ENCODE measurements at regions not wholly inside any gene's neighbourhood (a gene's known extent, or its start where the extent isn't known, plus 50 kb on each side); places are given as distances from the start of the nearest gene placed in this dataset.

- Histone ChIP-seq H3K4me1 (ENCODE audit: control insufficient read depth, low read length) (no peaks in the 10 kb centered on the region), H3K9me3 (ENCODE audit: control insufficient read depth, insufficient read depth, low read length) (no peaks in the 10 kb centered on the region; the same call in 1 of the 2 replicates), H3K4me3 (ENCODE audit: low read length) (no peak overlapping the region), H3K9me2 (replicated peaks; ENCODE audit: control insufficient read depth, low read length) (no peaks in the 10 kb centered on the region), H3F3A (ENCODE audit: control insufficient read depth, insufficient read depth) (no peaks in the 10 kb centered on the region), H3K36me3 (ENCODE audit: control insufficient read depth, low read length) (no peaks in the 10 kb centered on the region), H3K4me2 (ENCODE audit: low read length) (no peak overlapping the region), H3K27ac (ENCODE audit: low read depth, low read length) (no peak overlapping the region), H3K79me2 (ENCODE audit: control insufficient read depth, low read length) (no peaks in the 10 kb centered on the region), H3K27me3 (ENCODE audit: control insufficient read depth, low read length) (no peaks in the 10 kb centered on the region), H4K20me1 (ENCODE audit: control insufficient read depth, insufficient read depth, low read depth, low read length) (no peaks in the 10 kb centered on the region)
- TF ChIP-seq EZH2phosphoT487 (IDR thresholded peaks at IDR 0.05; ENCODE audit: borderline replicate concordance, low read length) (no peak), CTCF (IDR thresholded peaks at IDR 0.05; ENCODE audit: low read depth, low read length, poor library complexity, severe bottlenecking) (no peak)
These were observed 1231.1 kb downstream of the CDH11 start for GRCh38 chr16:63890723-63891122.

GRCh38 chr16:63890081-63890480 lies 1231.8 kb downstream of the CDH11 start:
- Histone ChIP-seq H3K9me2 (replicated peaks; ENCODE audit: control insufficient read depth, low read length) (no peaks in the 10 kb centered on the region), H3K4me3 (ENCODE audit: low read length) (no peak overlapping the region), H3K4me1 (ENCODE audit: control insufficient read depth, low read length) (no peaks in the 10 kb centered on the region), H3F3A (ENCODE audit: control insufficient read depth, insufficient read depth) (no peaks in the 10 kb centered on the region), H3K36me3 (ENCODE audit: control insufficient read depth, low read length) (no peaks in the 10 kb centered on the region), H3K27me3 (ENCODE audit: control insufficient read depth, low read length) (no peaks in the 10 kb centered on the region), H3K27ac (ENCODE audit: low read depth, low read length) (no peak overlapping the region), H4K20me1 (ENCODE audit: control insufficient read depth, insufficient read depth, low read depth, low read length) (no peaks in the 10 kb centered on the region), H3K79me2 (ENCODE audit: control insufficient read depth, low read length) (no peaks in the 10 kb centered on the region), H3K9me3 (ENCODE audit: control insufficient read depth, insufficient read depth, low read length) (no peaks in the 10 kb centered on the region; the same call in 1 of the 2 replicates), H3K4me2 (ENCODE audit: low read length) (no peak overlapping the region)
- TF ChIP-seq CTCF (IDR thresholded peaks at IDR 0.05; ENCODE audit: low read depth, low read length, poor library complexity, severe bottlenecking) = no peak
- TF ChIP-seq EZH2phosphoT487 (IDR thresholded peaks at IDR 0.05; ENCODE audit: borderline replicate concordance, low read length) = no peak

GRCh38 chr16:63883091-63883490 lies 1238.8 kb downstream of the CDH11 start:
- H3F3A ChIP-seq (ENCODE audit: control insufficient read depth, insufficient read depth) = no peaks in the 10 kb centered on the region
- no peaks in the 10 kb centered on the region for H3K9me2 ChIP-seq (replicated peaks; ENCODE audit: control insufficient read depth, low read length)
- H3K4me3 ChIP-seq (ENCODE audit: low read length) = no peak overlapping the region
- TF ChIP-seq EZH2phosphoT487 (IDR thresholded peaks at IDR 0.05; ENCODE audit: borderline replicate concordance, low read length) = no peak
- no peak for TF ChIP-seq CTCF (IDR thresholded peaks at IDR 0.05; ENCODE audit: low read depth, low read length, poor library complexity, severe bottlenecking)
- no peaks in the 10 kb centered on the region for H3K79me2 ChIP-seq (ENCODE audit: control insufficient read depth, low read length)
- no peak overlapping the region for H3K4me2 ChIP-seq (ENCODE audit: low read length)
- H3K36me3 ChIP-seq (ENCODE audit: control insufficient read depth, low read length) = no peaks in the 10 kb centered on the region
- no peaks in the 10 kb centered on the region for H4K20me1 ChIP-seq (ENCODE audit: control insufficient read depth, insufficient read depth, low read depth, low read length)
- no peaks in the 10 kb centered on the region for H3K27me3 ChIP-seq (ENCODE audit: control insufficient read depth, low read length)
- no peaks in the 10 kb centered on the region for H3K9me3 ChIP-seq (ENCODE audit: control insufficient read depth, insufficient read depth, low read length)
- no peaks in the 10 kb centered on the region for H3K4me1 ChIP-seq (ENCODE audit: control insufficient read depth, low read length)
- H3K27ac ChIP-seq (ENCODE audit: low read depth, low read length) = no peak overlapping the region

- H3K79me2 ChIP-seq (ENCODE audit: control insufficient read depth, low read length) = no peaks in the 10 kb centered on the region
- no peaks in the 10 kb centered on the region for H3K27me3 ChIP-seq (ENCODE audit: control insufficient read depth, low read length)
- H3F3A ChIP-seq (ENCODE audit: control insufficient read depth, insufficient read depth) = no peaks in the 10 kb centered on the region
- H3K4me1 ChIP-seq (ENCODE audit: control insufficient read depth, low read length) = no peaks in the 10 kb centered on the region
- no peaks in the 10 kb centered on the region for H3K9me2 ChIP-seq (replicated peaks; ENCODE audit: control insufficient read depth, low read length)
- H3K9me3 ChIP-seq (ENCODE audit: control insufficient read depth, insufficient read depth, low read length) = no peaks in the 10 kb centered on the region
- TF ChIP-seq EZH2phosphoT487 (IDR thresholded peaks at IDR 0.05; ENCODE audit: borderline replicate concordance, low read length) (no peak), CTCF (IDR thresholded peaks at IDR 0.05; ENCODE audit: low read depth, low read length, poor library complexity, severe bottlenecking) (no peak)
- H3K4me2 ChIP-seq (ENCODE audit: low read length) = no peak overlapping the region
- H3K27ac ChIP-seq (ENCODE audit: low read depth, low read length) = no peak overlapping the region
- H4K20me1 ChIP-seq (ENCODE audit: control insufficient read depth, insufficient read depth, low read depth, low read length) = no peaks in the 10 kb centered on the region
- H3K4me3 ChIP-seq (ENCODE audit: low read length) = no peak overlapping the region
- H3K36me3 ChIP-seq (ENCODE audit: control insufficient read depth, low read length) = no peaks in the 10 kb centered on the region
These were observed 1239.3 kb downstream of the CDH11 start for GRCh38 chr16:63882576-63882975.

All from DOHH2 (cell line).